CD14-positive monocyte (primary cell): ENCODE measurements at regions not wholly inside any gene's neighbourhood (a gene's known extent, or its start where the extent isn't known, plus 50 kb on each side); places are given as distances from the start of the nearest gene placed in this dataset.

Source experiments
- DNase-seq, 3 donors: peaks; one replicate each; pipeline ENCODE4 v3.0.0-alpha.2; 2011 to 2022
- H2AFZ ChIP-seq: 2 replicates; pipeline ENCODE4 v1.6.0; 2012; ENCODE audit warnings: mild to moderate bottlenecking, low read depth, low read length, inconsistent platforms; ENCODE audit not compliant: insufficient read depth, poor library complexity, severe bottlenecking
- H3K27ac ChIP-seq, 2 donors: 1 replicate in 1 of 2; 2 replicates in 1 of 2; pipeline ENCODE4 v1.5.1; 2012 to 2013; ENCODE audit warnings: low read length in 2 of 2, control low read depth in 1 of 2, inconsistent platforms in 1 of 2, low read depth in 1 of 2, mild to moderate bottlenecking in 1 of 2
- H3K27me3 ChIP-seq, 2 donors: one replicate each; pipeline versions ENCODE4 v1.6.0 to v1.6.1; 2011 to 2013; ENCODE audit warnings: low read length in 2 of 2; ENCODE audit not compliant: control insufficient read depth in 2 of 2, insufficient read depth in 2 of 2
- H3K36me3 ChIP-seq, 2 donors: replicated peaks in 1 of 2; 1 replicate in 1 of 2; 2 replicates in 1 of 2; pipeline versions ENCODE4 v1.5.1 to v1.6.1; 2012 to 2013; ENCODE audit warnings: low read length in 2 of 2, control low read depth in 1 of 2, inconsistent platforms in 1 of 2, mild to moderate bottlenecking in 1 of 2; ENCODE audit not compliant: insufficient read depth in 2 of 2, control insufficient read depth in 1 of 2
- H3K4me1 ChIP-seq, 2 donors: 1 replicate in 1 of 2; 2 replicates in 1 of 2; pipeline versions ENCODE4 v1.5.1 to v1.6.1; 2012 to 2013; ENCODE audit warnings: low read length in 2 of 2, control low read depth in 1 of 2, inconsistent platforms in 1 of 2, mild to moderate bottlenecking in 1 of 2, moderate library complexity in 1 of 2; ENCODE audit not compliant: insufficient read depth in 2 of 2, control insufficient read depth in 1 of 2
- H3K4me2 ChIP-seq: replicated peaks from 2 replicates; pipeline ENCODE3; 2012; ENCODE audit warnings: low read length, moderate library complexity, mild to moderate bottlenecking; ENCODE audit not compliant: poor library complexity, severe bottlenecking; ENCODE audit errors: extremely low read depth
- H3K4me3 ChIP-seq, 3 experiments: fragments of 200-600 bp in 1 of 3; sonication (generic) in 1 of 3; replicated peaks in 1 of 3; 1 replicate in 2 of 3; 2 replicates in 1 of 3; pipeline ENCODE4 v1.5.1; 2011 to 2013; ENCODE audit warnings: low read length in 3 of 3, mild to moderate bottlenecking in 3 of 3, control low read depth in 2 of 3, low read depth in 2 of 3, inconsistent platforms in 1 of 3, moderate library complexity in 1 of 3
- H3K79me2 ChIP-seq: 2 replicates; pipeline ENCODE4 v1.6.0; 2012; ENCODE audit warnings: mild to moderate bottlenecking, control low read depth, inconsistent platforms, low read length, moderate library complexity; ENCODE audit not compliant: insufficient read depth
- H3K9ac ChIP-seq: 2 replicates; pipeline ENCODE4 v1.6.0; 2017; ENCODE audit warnings: low read length, mild to moderate bottlenecking; ENCODE audit not compliant: insufficient read depth, poor library complexity, severe bottlenecking
- H3K9me3 ChIP-seq, 2 donors: replicated peaks in 1 of 2; 1 replicate in 1 of 2; 2 replicates in 1 of 2; pipeline versions ENCODE4 v1.5.1 to v1.6.1; 2012 to 2013; ENCODE audit warnings: low read length in 2 of 2, control low read depth in 1 of 2; ENCODE audit not compliant: control insufficient read depth in 1 of 2, insufficient read depth in 1 of 2
- H4K20me1 ChIP-seq: 2 replicates; pipeline ENCODE4 v1.6.0; 2012; ENCODE audit warnings: mild to moderate bottlenecking, low read length, control low read depth, moderate library complexity; ENCODE audit not compliant: insufficient read depth
- H3K27ac Mint-ChIP-seq, 7 donors: one replicate each; pipeline ENCODE4 v1.8.0; 2020; ENCODE audit warnings: mild to moderate bottlenecking in 7 of 7, mixed read lengths in 7 of 7, moderate library complexity in 6 of 7, inconsistent platforms in 2 of 7
- H3K27me3 Mint-ChIP-seq, 3 donors: one replicate each; pipeline ENCODE4 v1.8.0; 2021 to 2022; ENCODE audit warnings: low read depth in 3 of 3, mild to moderate bottlenecking in 3 of 3, mixed read lengths in 3 of 3, moderate library complexity in 3 of 3, inconsistent platforms in 1 of 3
- H3K36me3 Mint-ChIP-seq, 2 donors: one replicate each; pipeline ENCODE4 v1.8.0; 2020; ENCODE audit warnings: mixed read lengths in 2 of 2, inconsistent platforms in 1 of 2, mild to moderate bottlenecking in 1 of 2
- H3K4me1 Mint-ChIP-seq: one replicate; pipeline ENCODE4 v1.8.0; 2020; ENCODE audit warnings: mild to moderate bottlenecking, mixed read lengths
- H3K4me3 Mint-ChIP-seq, 2 donors: one replicate each; pipeline ENCODE4 v1.8.0; 2020; ENCODE audit warnings: mild to moderate bottlenecking in 2 of 2, mixed read lengths in 2 of 2, moderate library complexity in 1 of 2
- H3K9me3 Mint-ChIP-seq, 7 donors: one replicate each; pipeline ENCODE4 v1.8.0; 2020 to 2022; ENCODE audit warnings: mixed read lengths in 7 of 7, mild to moderate bottlenecking in 6 of 7, moderate library complexity in 6 of 7, inconsistent platforms in 2 of 7
- CTCF ChIP-seq: fragments of 200-600 bp; IDR thresholded peaks from one replicate; pipeline ENCODE4 v1.8.0; 2022; ENCODE audit warnings: antibody characterized with exemption, mild to moderate bottlenecking
- WGBS: methylation state at CpG from one replicate; pipeline ENCODE4 v1.1.5; 2013; ENCODE audit warnings: missing lambda C conversion rate; ENCODE audit not compliant: insufficient coverage; 5-methylcytosine and 5-hydroxymethylcytosine counted together
- intact Hi-C, 2 donors: fragments of 100-400 bp; cut with micrococcal nuclease; formaldehyde crosslinking; loops; one replicate each; pipeline versions ENCODE4 v1.15.0 to v1.15.1; 2023

DNA sequence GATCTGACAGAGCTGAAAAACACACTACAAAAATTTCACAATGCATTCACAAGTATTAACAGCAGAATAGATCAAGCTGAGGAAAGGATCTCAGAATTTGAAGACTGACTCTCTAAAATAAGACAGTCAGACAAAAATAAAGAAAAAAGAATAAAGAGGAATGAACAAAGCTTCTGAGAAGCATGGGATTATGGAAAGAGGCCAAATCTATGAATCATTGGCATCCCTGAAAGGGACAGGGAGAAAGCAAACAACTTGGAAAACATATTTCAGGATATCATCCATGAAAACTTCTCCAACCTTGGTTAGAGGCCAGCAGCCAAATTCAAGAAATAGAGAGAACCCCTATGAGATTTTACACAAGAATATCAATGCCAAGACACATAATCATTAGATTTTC lies 804.8 kb upstream of the IGFBP3 start:
- Histone ChIP-seq H3K27me3 (no peaks in the 10 kb centered on the region), H3K4me1 (no peaks in the 10 kb centered on the region), H3K36me3 (no peaks in the 10 kb centered on the region), H2AFZ (no peak overlapping the region), H3K79me2 (no peaks in the 10 kb centered on the region), H3K4me3 (no peak overlapping the region), H3K9ac (no peak overlapping the region), H3K27ac (no peak overlapping the region), H3K9me3 (peaks cover 28 to 31% of the 10 kb centered on the region in 2 donors), H3K4me2 (no peak overlapping the region), H4K20me1 (no peaks in the 10 kb centered on the region)
- TF ChIP-seq CTCF = no peak
- intact Hi-C loops = no loop called here
- Mint-ChIP-seq H3K27ac (no peak overlapping the region), H3K27me3 (no peaks in the 10 kb centered on the region), H3K9me3 (peaks cover 10 to 36% (median 24%) of the 10 kb centered on the region in 7 donors), H3K4me1 (no peaks in the 10 kb centered on the region), H3K4me3 (no peak overlapping the region), H3K36me3 (no peaks in the 10 kb centered on the region)
- DNase-seq = no peak

DNA sequence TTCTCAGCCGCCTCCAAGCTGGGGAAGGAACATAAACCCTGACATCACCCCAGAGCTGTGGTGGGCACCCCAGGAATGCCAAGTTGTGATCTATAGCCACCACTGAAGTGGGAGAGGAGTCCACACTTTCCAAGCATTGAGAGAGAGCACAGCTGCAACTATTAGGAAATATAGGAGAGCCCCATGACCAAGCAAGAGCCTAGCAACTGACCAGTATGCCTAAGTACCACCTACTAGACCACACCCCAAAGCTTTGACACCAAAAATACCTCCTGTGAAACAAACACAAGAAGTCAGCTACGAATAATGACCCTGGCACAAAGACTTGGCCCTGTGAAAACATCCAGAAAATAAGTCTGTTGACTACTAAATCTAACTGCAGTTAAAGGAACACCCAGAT lies 804.1 kb upstream of the IGFBP3 start:
- H3K4me1 ChIP-seq = no peaks in the 10 kb centered on the region
- no peaks in the 10 kb centered on the region for H3K4me1 Mint-ChIP-seq
- peaks cover 10 to 36% (median 24%) of the 10 kb centered on the region in 7 donors for H3K9me3 Mint-ChIP-seq
- H3K36me3 Mint-ChIP-seq = no peaks in the 10 kb centered on the region
- H3K9me3 ChIP-seq = peaks cover 28 to 31% of the 10 kb centered on the region in 2 donors
- DNase-seq = no peak
- no peak overlapping the region for H2AFZ ChIP-seq
- intact Hi-C loops = no loop called here
- no peak overlapping the region for H3K9ac ChIP-seq
- H3K4me3 Mint-ChIP-seq = no peak overlapping the region
- no CpG with 5 or more reads among the region's 2 CpGs for WGBS
- no peak overlapping the region for H3K4me2 ChIP-seq
- H3K4me3 ChIP-seq = no peak overlapping the region
- TF ChIP-seq CTCF = no peak
- H4K20me1 ChIP-seq = no peaks in the 10 kb centered on the region
- no peak overlapping the region for H3K27ac ChIP-seq
- no peaks in the 10 kb centered on the region for H3K27me3 Mint-ChIP-seq
- H3K27me3 ChIP-seq = no peaks in the 10 kb centered on the region
- H3K27ac Mint-ChIP-seq = no peak overlapping the region
- no peaks in the 10 kb centered on the region for H3K36me3 ChIP-seq
- no peaks in the 10 kb centered on the region for H3K79me2 ChIP-seq
